CD8-positive, alpha-beta memory T cell (primary cell): ENCODE measurements at regions not wholly inside any gene's neighbourhood (a gene's known extent, or its start where the extent isn't known, plus 50 kb on each side); places are given as distances from the start of the nearest gene placed in this dataset.
"Not testable (repeated sequence)": the region's sequence is repeated elsewhere in the genome, so short reads cannot be mapped to it uniquely, and the experiment has no call there.

Source experiments
- CTCF ChIA-PET: fragments of 350-600 bp; sonication (Branson Sonifier 250); formaldehyde crosslinking; loops from one replicate; lab custom pipeline; 2021; ENCODE audit warnings: antibody characterized with exemption; lab: Charles Lee
- POLR2A ChIA-PET: fragments of 350-600 bp; sonication (Branson Sonifier 250); formaldehyde crosslinking; loops from one replicate; lab custom pipeline; 2021; ENCODE audit warnings: antibody characterized with exemption; lab: Charles Lee
- DNase-seq, 5 donors: peaks; one replicate each; pipeline versions ENCODE4 v3.0.0 to v3.0.0-alpha.2; 2020 to 2022; ENCODE audit warnings: mixed read lengths in 1 of 5
- H3K27ac ChIP-seq: one replicate; pipeline ENCODE4 v1.7.0; 2013; ENCODE audit warnings: low read depth, mild to moderate bottlenecking, low read length, moderate library complexity
- H3K27me3 ChIP-seq: 2 replicates; pipeline ENCODE4 v1.7.0; 2013; ENCODE audit warnings: low read length, mild to moderate bottlenecking; ENCODE audit not compliant: insufficient read depth, poor library complexity, severe bottlenecking
- H3K36me3 ChIP-seq: 2 replicates; pipeline ENCODE4 v1.7.0; 2013; ENCODE audit warnings: mild to moderate bottlenecking, low read length, moderate library complexity; ENCODE audit not compliant: insufficient read depth
- H3K4me1 ChIP-seq: 2 replicates; pipeline ENCODE4 v1.7.0; 2013; ENCODE audit warnings: mild to moderate bottlenecking, low read length, moderate library complexity; ENCODE audit not compliant: insufficient read depth
- H3K4me3 ChIP-seq: 2 replicates; pipeline ENCODE4 v1.7.0; 2013; ENCODE audit warnings: mild to moderate bottlenecking, low read length
- H3K9me3 ChIP-seq: 2 replicates; pipeline ENCODE4 v1.7.0; 2013; ENCODE audit warnings: mild to moderate bottlenecking, low read length
- H3K27ac Mint-ChIP-seq, 8 donors: one replicate each; pipeline ENCODE4 v1.8.0; 2020 to 2021; ENCODE audit warnings: mixed read lengths in 8 of 8, mild to moderate bottlenecking in 6 of 8, inconsistent platforms in 3 of 8, moderate library complexity in 3 of 8
- H3K27me3 Mint-ChIP-seq, 2 donors: one replicate each; pipeline ENCODE4 v1.8.0; 2020 to 2021; ENCODE audit warnings: mixed read lengths in 2 of 2, mild to moderate bottlenecking in 1 of 2, moderate library complexity in 1 of 2
- H3K36me3 Mint-ChIP-seq, 3 donors: one replicate each; pipeline ENCODE4 v1.8.0; 2020 to 2021; ENCODE audit warnings: mixed read lengths in 3 of 3, inconsistent platforms in 1 of 3, mild to moderate bottlenecking in 1 of 3
- H3K4me1 Mint-ChIP-seq, 3 donors: one replicate each; pipeline ENCODE4 v1.8.0; 2020 to 2021; ENCODE audit warnings: mixed read lengths in 3 of 3, inconsistent platforms in 1 of 3, mild to moderate bottlenecking in 1 of 3
- H3K4me3 Mint-ChIP-seq, 7 donors: one replicate each; pipeline ENCODE4 v1.8.0; 2020 to 2021; ENCODE audit warnings: mixed read lengths in 7 of 7, mild to moderate bottlenecking in 6 of 7, moderate library complexity in 4 of 7, inconsistent platforms in 2 of 7
- H3K9me3 Mint-ChIP-seq, 5 donors: one replicate each; pipeline ENCODE4 v1.8.0; 2020 to 2022; ENCODE audit warnings: mixed read lengths in 5 of 5, mild to moderate bottlenecking in 3 of 5, moderate library complexity in 2 of 5, inconsistent platforms in 1 of 5

DNA sequence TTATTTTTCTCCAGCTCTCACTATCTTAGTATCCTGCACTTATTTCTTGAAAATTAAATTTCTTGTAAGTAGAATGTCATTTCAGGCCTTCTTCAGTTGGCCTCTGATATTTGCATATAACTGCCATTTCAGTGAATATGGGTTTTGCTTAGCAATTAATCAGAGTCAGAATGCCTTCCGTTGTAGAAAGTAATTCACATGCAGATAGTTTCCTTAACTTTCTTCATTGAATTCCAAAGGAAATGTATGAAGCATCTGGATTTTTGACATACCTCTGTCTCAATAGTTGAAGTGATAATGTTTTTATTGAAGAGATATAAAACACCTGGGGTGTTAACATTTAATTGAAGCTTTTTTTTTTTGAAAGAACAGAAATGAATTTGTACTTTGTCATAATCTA lies 914.1 kb upstream of the NXPH2 start:
- Mint-ChIP-seq H3K27me3 (no peaks in the 10 kb centered on the region), H3K9me3 (peaks cover 0 to 26% (median 10%) of the 10 kb centered on the region in 5 donors), H3K4me1 (no peaks in the 10 kb centered on the region), H3K36me3 (no peaks in the 10 kb centered on the region), H3K4me3 (no peak overlapping the region), H3K27ac (no peak overlapping the region)
- no peak for DNase-seq
- Histone ChIP-seq H3K4me3 (no peak overlapping the region), H3K36me3 (no peaks in the 10 kb centered on the region), H3K27ac (no peak overlapping the region), H3K4me1 (no peaks in the 10 kb centered on the region), H3K27me3 (no peaks in the 10 kb centered on the region), H3K9me3 (no peaks in the 10 kb centered on the region)
- POLR2A ChIA-PET = no interaction called here
- CTCF ChIA-PET = no interaction called here

DNA sequence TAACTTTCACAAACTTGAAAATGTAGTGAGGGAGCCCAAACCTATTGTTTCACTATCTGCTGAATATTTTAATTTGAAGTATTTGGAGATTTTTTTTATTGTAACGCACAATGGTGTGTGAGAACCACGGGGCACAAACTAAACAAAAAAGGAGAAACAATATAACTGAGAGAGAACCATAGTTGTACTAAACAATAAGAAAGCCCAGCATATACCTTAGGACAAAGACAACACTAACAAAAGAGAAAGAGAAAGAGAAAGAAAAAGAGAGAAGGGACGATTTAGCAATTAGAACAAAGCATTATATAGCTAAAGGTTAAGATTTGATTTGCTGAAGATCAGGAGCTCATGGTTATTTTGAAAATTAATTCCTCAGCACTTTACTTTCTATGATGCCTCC lies 906.0 kb upstream of the NXPH2 start:
- ChIA-PET CTCF (no interaction called here), POLR2A (no interaction called here)
- no peaks in the 10 kb centered on the region for H3K36me3 Mint-ChIP-seq

GRCh38 chr2:139685090-139685983 lies 905.1 kb upstream of the NXPH2 start:
- peaks cover 5 to 36% (median 10%) of the 10 kb centered on the region in 5 donors for H3K9me3 Mint-ChIP-seq
- POLR2A ChIA-PET = no interaction called here
- Histone ChIP-seq H3K9me3 (no peaks in the 10 kb centered on the region), H3K36me3 (no peaks in the 10 kb centered on the region), H3K4me3 (no peak overlapping the region), H3K27me3 (no peaks in the 10 kb centered on the region), H3K4me1 (no peaks in the 10 kb centered on the region), H3K27ac (no peak overlapping the region)
- H3K27me3 Mint-ChIP-seq = no peaks in the 10 kb centered on the region
- no peak for DNase-seq
- no peaks in the 10 kb centered on the region for H3K4me1 Mint-ChIP-seq
- CTCF ChIA-PET = no interaction called here
- H3K36me3 Mint-ChIP-seq = no peaks in the 10 kb centered on the region
- no peak overlapping the region for H3K4me3 Mint-ChIP-seq
- H3K27ac Mint-ChIP-seq = no peak overlapping the region

More for the DNA sequence above, 906.0 kb upstream of the NXPH2 start:
- Mint-ChIP-seq H3K4me3 (no peak overlapping the region), H3K9me3 (peaks cover 5 to 33% (median 10%) of the 10 kb centered on the region in 5 donors), H3K4me1 (no peaks in the 10 kb centered on the region), H3K27me3 (no peaks in the 10 kb centered on the region), H3K27ac (no peak overlapping the region)
- Histone ChIP-seq H3K27ac (no peak overlapping the region), H3K4me3 (no peak overlapping the region), H3K9me3 (no peaks in the 10 kb centered on the region), H3K27me3 (no peaks in the 10 kb centered on the region), H3K4me1 (no peaks in the 10 kb centered on the region), H3K36me3 (no peaks in the 10 kb centered on the region)
- DNase-seq = no peak

GRCh38 chr2:139684286-139684860 lies 904.2 kb upstream of the NXPH2 start:
- CTCF ChIA-PET = no interaction called here
- peaks cover 5 to 30% (median 15%) of the 10 kb centered on the region in 5 donors for H3K9me3 Mint-ChIP-seq
- no peaks in the 10 kb centered on the region for H3K36me3 Mint-ChIP-seq

GRCh38 chr2:139674577-139674976 lies 894.4 kb upstream of the NXPH2 start:
- H3K27me3 ChIP-seq = no peaks in the 10 kb centered on the region
- no peak overlapping the region for H3K4me3 ChIP-seq
- no peak for DNase-seq
- CTCF ChIA-PET = no interaction called here
- H3K9me3 ChIP-seq = no peaks in the 10 kb centered on the region
- peaks cover 4 to 20% (median 13%) of the 10 kb centered on the region in 5 donors for H3K9me3 Mint-ChIP-seq
- H3K4me1 ChIP-seq = no peaks in the 10 kb centered on the region
- H3K36me3 Mint-ChIP-seq = no peaks in the 10 kb centered on the region
- no peaks in the 10 kb centered on the region for H3K36me3 ChIP-seq
- H3K4me1 Mint-ChIP-seq = no peaks in the 10 kb centered on the region
- no peaks in the 10 kb centered on the region for H3K27me3 Mint-ChIP-seq
- POLR2A ChIA-PET = no interaction called here
- H3K27ac ChIP-seq = no peak overlapping the region
- no peak overlapping the region for H3K27ac Mint-ChIP-seq
- no peak overlapping the region for H3K4me3 Mint-ChIP-seq

More at GRCh38 chr2:139684286-139684860, 904.2 kb upstream of the NXPH2 start:
- Histone ChIP-seq H3K9me3 (no peaks in the 10 kb centered on the region), H3K4me1 (no peaks in the 10 kb centered on the region), H3K36me3 (no peaks in the 10 kb centered on the region), H3K27me3 (no peaks in the 10 kb centered on the region), H3K27ac (no peak overlapping the region), H3K4me3 (no peak overlapping the region)
- Mint-ChIP-seq H3K4me1 (no peaks in the 10 kb centered on the region), H3K27ac (no peak overlapping the region), H3K4me3 (no peak overlapping the region), H3K27me3 (no peaks in the 10 kb centered on the region)
- POLR2A ChIA-PET = no interaction called here
- no peak for DNase-seq

- H3K9me3 Mint-ChIP-seq = peaks cover 4 to 18% (median 9%) of the 10 kb centered on the region in 5 donors
- H3K27me3 Mint-ChIP-seq, POLR2A ChIA-PET: not testable (repeated sequence)
Measured at GRCh38 chr2:139673447-139673846, 893.3 kb upstream of the NXPH2 start.

GRCh38 chr2:139669675-139670074 lies 889.5 kb upstream of the NXPH2 start:
- Histone ChIP-seq H3K27me3 (no peaks in the 10 kb centered on the region), H3K27ac (no peak overlapping the region), H3K9me3 (no peaks in the 10 kb centered on the region), H3K4me1 (no peaks in the 10 kb centered on the region), H3K4me3 (no peak overlapping the region), H3K36me3 (no peaks in the 10 kb centered on the region)
- ChIA-PET POLR2A (no interaction called here), CTCF (no interaction called here)
- H3K36me3 Mint-ChIP-seq = no peaks in the 10 kb centered on the region
- no peaks in the 10 kb centered on the region for H3K4me1 Mint-ChIP-seq
- H3K4me3 Mint-ChIP-seq = no peak overlapping the region
- DNase-seq = no peak
- no peaks in the 10 kb centered on the region for H3K27me3 Mint-ChIP-seq
- H3K9me3 Mint-ChIP-seq = peaks cover under 1 to 30% (median 18%) of the 10 kb centered on the region in 5 donors
- H3K27ac Mint-ChIP-seq = no peak overlapping the region

More at GRCh38 chr2:139673447-139673846, 893.3 kb upstream of the NXPH2 start:
- H3K4me3 Mint-ChIP-seq, H3K27ac ChIP-seq, H3K4me1 Mint-ChIP-seq, H3K36me3 ChIP-seq, H3K4me3 ChIP-seq, H3K4me1 ChIP-seq, H3K36me3 Mint-ChIP-seq, H3K27ac Mint-ChIP-seq, DNase-seq, CTCF ChIA-PET, H3K27me3 ChIP-seq, H3K9me3 ChIP-seq: not testable (repeated sequence)

GRCh38 chr2:139652385-139652784 lies 872.2 kb upstream of the NXPH2 start:
- Mint-ChIP-seq H3K27me3 (no peaks in the 10 kb centered on the region), H3K4me3 (no peak overlapping the region), H3K36me3 (no peaks in the 10 kb centered on the region), H3K9me3 (peaks cover 6 to 23% (median 7%) of the 10 kb centered on the region in 5 donors), H3K27ac (no peak overlapping the region), H3K4me1 (no peaks in the 10 kb centered on the region)
- no peak overlapping the region for H3K4me3 ChIP-seq
- ChIA-PET CTCF (no interaction called here), POLR2A (no interaction called here)
- no peak overlapping the region for H3K27ac ChIP-seq
- DNase-seq = no peak
- H3K36me3 ChIP-seq = no peaks in the 10 kb centered on the region
- H3K4me1 ChIP-seq = no peaks in the 10 kb centered on the region
- no peaks in the 10 kb centered on the region for H3K9me3 ChIP-seq
- no peaks in the 10 kb centered on the region for H3K27me3 ChIP-seq
